ENCODE measurements at regions not wholly inside any gene's neighbourhood (a gene's known extent, or its start where the extent isn't known, plus 50 kb on each side); places are given as distances from the start of the nearest gene placed in this dataset.

GRCh38 chr9:134251296-134252069, 74.8 kb upstream of the RXRA start:
- DNase-seq: peak; percentile 93

- no peak for DNase-seq
Observed at GRCh38 chr9:134252084-134252830, 74.0 kb upstream of the RXRA start.

GRCh38 chr9:134253606-134254205, 72.5 kb upstream of the RXRA start:
- no peak for DNase-seq

GRCh38 chr9:134258332-134258731, 67.9 kb upstream of the RXRA start:
- DNase-seq: no peak

- no peak for DNase-seq
Observed at GRCh38 chr9:134258828-134259546, 67.3 kb upstream of the RXRA start.

- DNase-seq: no peak
Observed at GRCh38 chr9:134259708-134260107, 66.5 kb upstream of the RXRA start.

- DNase-seq: no peak
Observed at GRCh38 chr9:134260801-134261200, 65.5 kb upstream of the RXRA start.

GRCh38 chr9:134262035-134262434, 64.2 kb upstream of the RXRA start:
- DNase-seq: no peak

- DNase-seq: no peak
Observed at GRCh38 chr9:134263596-134263995, 62.7 kb upstream of the RXRA start.

- no peak for DNase-seq
Observed at GRCh38 chr9:134264169-134264568, 62.1 kb upstream of the RXRA start.

GRCh38 chr9:134265078-134265477, 61.2 kb upstream of the RXRA start:
- DNase-seq: peak; percentile 35

- DNase-seq: no peak
Observed at GRCh38 chr9:134266418-134266817, 59.8 kb upstream of the RXRA start.

- no peak for DNase-seq
Observed at GRCh38 chr9:134267305-134267880, 58.9 kb upstream of the RXRA start.

GRCh38 chr9:134267881-134268724, 58.2 kb upstream of the RXRA start:
- DNase-seq: no peak

- no peak for DNase-seq
Observed at GRCh38 chr9:134268747-134269146, 57.5 kb upstream of the RXRA start.

GRCh38 chr9:134271338-134272301, 54.6 kb upstream of the RXRA start:
- DNase-seq: peak; percentile 58

- peak; percentile 57 for DNase-seq
Observed at GRCh38 chr9:134272302-134273023, 53.8 kb upstream of the RXRA start.

GRCh38 chr9:134273647-134274046, 52.6 kb upstream of the RXRA start:
- no peak for DNase-seq

GRCh38 chr9:134275375-134275774, 50.9 kb upstream of the RXRA start:
- no peak for DNase-seq
